ENCODE measurements at regions not wholly inside any gene's neighbourhood (a gene's known extent, or its start where the extent isn't known, plus 50 kb on each side); places are given as distances from the start of the nearest gene placed in this dataset.
"Not testable (repeated sequence)": the region's sequence is repeated elsewhere in the genome, so short reads cannot be mapped to it uniquely, and the experiment has no call there.

- intact Hi-C loops (cut with DNase I; ENCODE audit: low total_unique reads): no loop called here
- WGBS, 2 donors: 94 to 96% methylated on average over 7 of the region's 7 CpGs
- TF ChIP-seq POLR2A (IDR thresholded peaks at IDR 0.05): no peak
- no peak for TF ChIP-seq CTCF (IDR thresholded peaks at IDR 0.05)
- H3K4me3 ChIP-seq (ENCODE audit: low read depth, poor library complexity, severe bottlenecking): no peak overlapping the region
- no peak for DNase-seq (ENCODE audit: low spot score in 2 of 2)
Observed at GRCh38 chr16:50453446-50453845, 84.7 kb upstream of the BRD7 start.

DNA sequence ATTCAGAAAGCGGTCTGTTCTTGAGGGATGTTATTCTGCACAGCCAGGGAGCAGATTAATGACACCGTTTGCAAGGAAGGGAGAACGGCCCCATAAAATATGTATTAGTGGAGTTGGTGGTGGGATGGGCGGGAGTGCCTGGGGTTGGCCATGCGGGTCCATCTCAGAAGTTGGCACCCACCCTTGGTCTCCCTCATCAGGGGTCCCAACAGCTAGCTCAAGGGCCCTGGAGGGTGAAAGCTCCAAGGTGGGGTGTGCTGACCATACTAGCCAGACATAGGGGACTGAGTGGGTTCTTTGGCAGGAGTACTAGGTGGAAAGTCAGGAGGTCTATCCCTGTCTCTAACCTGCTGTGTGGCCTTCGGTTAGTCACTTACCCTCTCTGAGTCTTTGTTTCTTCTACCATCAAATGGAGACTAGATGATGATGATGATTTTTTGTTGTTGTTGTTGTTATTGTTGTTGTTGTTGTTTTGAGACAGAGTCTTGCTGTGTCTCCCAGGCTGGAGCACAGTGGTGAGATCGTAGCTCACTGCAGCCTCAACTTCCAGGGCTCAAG lies 83.2 kb upstream of the BRD7 start:
- 80 to 90% methylated on average over 7 of the region's 7 CpGs for WGBS, 2 donors
- no peak for DNase-seq (ENCODE audit: low spot score in 2 of 2)
- intact Hi-C loops (cut with DNase I; ENCODE audit: low total_unique reads): no loop called here
- H3K4me3 ChIP-seq (ENCODE audit: low read depth, poor library complexity, severe bottlenecking): no peak overlapping the region
- TF ChIP-seq CTCF (IDR thresholded peaks at IDR 0.05) (no peak), POLR2A (IDR thresholded peaks at IDR 0.05) (no peak)

- TF ChIP-seq CTCF (IDR thresholded peaks at IDR 0.05): no peak
- TF ChIP-seq POLR2A (IDR thresholded peaks at IDR 0.05): no peak
- 83 to 85% methylated on average over 4 of the region's 4 CpGs for WGBS, 2 donors
- intact Hi-C loops (cut with DNase I; ENCODE audit: low total_unique reads): no loop called here
- no peak overlapping the region for H3K4me3 ChIP-seq (ENCODE audit: low read depth, poor library complexity, severe bottlenecking)
- DNase-seq (ENCODE audit: low spot score in 2 of 2): no peak
Observed at GRCh38 chr16:50450957-50451356, 82.2 kb upstream of the BRD7 start.

- intact Hi-C loops (cut with DNase I; ENCODE audit: low total_unique reads): no loop called here
- TF ChIP-seq POLR2A (IDR thresholded peaks at IDR 0.05) (no peak), CTCF (IDR thresholded peaks at IDR 0.05) (no peak)
- no peak overlapping the region for H3K4me3 ChIP-seq (ENCODE audit: low read depth, poor library complexity, severe bottlenecking)
- WGBS, 2 donors: 61 to 64% methylated on average over 6 of the region's 6 CpGs
- DNase-seq (ENCODE audit: low spot score in 2 of 2): no peak
Observed at GRCh38 chr16:50449800-50450199, 81.0 kb upstream of the BRD7 start.

DNA sequence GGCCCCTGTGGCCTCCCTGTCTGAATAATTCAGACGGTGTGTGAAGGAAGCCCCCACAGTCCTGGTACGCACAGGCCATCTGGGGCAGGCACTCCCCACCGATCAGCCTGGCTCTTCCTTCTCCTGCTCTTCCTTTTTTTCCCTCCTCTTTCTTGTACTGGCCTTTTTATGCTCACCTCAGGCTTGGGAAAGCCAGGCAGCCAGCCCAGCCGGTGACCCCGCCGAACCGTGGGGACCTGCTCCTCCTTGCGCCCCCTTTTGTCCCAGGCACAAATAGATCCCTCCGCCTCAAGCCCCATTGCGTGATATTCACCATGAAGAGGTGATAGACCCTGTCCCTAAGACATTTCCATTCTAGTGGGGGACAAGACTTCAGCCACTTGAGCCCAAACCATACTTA lies 80.2 kb upstream of the BRD7 start:
- TF ChIP-seq CTCF (IDR thresholded peaks at IDR 0.05) (no peak), POLR2A (IDR thresholded peaks at IDR 0.05) (no peak)
- H3K4me3 ChIP-seq (ENCODE audit: low read depth, poor library complexity, severe bottlenecking): no peak overlapping the region
- WGBS, 2 donors: 81 to 91% methylated on average over 10 of the region's 10 CpGs
- DNase-seq (ENCODE audit: low spot score in 2 of 2): no peak
- intact Hi-C loops (cut with DNase I; ENCODE audit: low total_unique reads): no loop called here

- intact Hi-C loops (cut with DNase I; ENCODE audit: low total_unique reads): no loop called here
- no peak for TF ChIP-seq POLR2A (IDR thresholded peaks at IDR 0.05)
- no peak for TF ChIP-seq CTCF (IDR thresholded peaks at IDR 0.05)
- 71 to 82% methylated on average over 8 of the region's 8 CpGs for WGBS, 2 donors
- no peak for DNase-seq (ENCODE audit: low spot score in 2 of 2)
- no peak overlapping the region for H3K4me3 ChIP-seq (ENCODE audit: low read depth, poor library complexity, severe bottlenecking)
Observed at GRCh38 chr16:50448522-50448921, 79.7 kb upstream of the BRD7 start.

- WGBS, 2 donors: 87 to 90% methylated on average over 8 of the region's 8 CpGs
- H3K4me3 ChIP-seq (ENCODE audit: low read depth, poor library complexity, severe bottlenecking); DNase-seq (ENCODE audit: low spot score in 2 of 2); intact Hi-C loops (cut with DNase I; ENCODE audit: low total_unique reads): not testable (repeated sequence)
Observed at GRCh38 chr16:50447386-50447785, 78.6 kb upstream of the BRD7 start.
